ENCODE measurements at regions not wholly inside any gene's neighbourhood (a gene's known extent, or its start where the extent isn't known, plus 50 kb on each side); places are given as distances from the start of the nearest gene placed in this dataset.

DNA sequence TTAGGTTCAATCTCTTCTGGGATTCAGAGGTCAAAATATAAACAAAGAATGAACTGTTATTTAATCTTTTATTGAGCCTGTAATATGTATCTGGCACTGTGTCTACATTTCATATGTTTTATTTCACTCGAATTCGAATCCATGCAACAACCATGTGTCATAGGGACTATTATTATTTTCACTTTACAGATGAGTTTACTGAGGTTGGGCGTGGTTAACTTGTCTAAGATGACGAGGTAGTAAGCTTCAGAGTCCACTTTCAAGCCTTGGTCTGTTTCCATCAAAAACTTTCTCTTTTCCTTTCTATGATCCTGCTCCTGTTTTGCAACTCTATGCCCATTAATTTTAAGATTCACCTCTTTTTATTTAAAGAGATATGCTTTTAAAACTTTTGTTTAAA lies 55.2 kb upstream of the DMAC1 start:
- DNase-seq: no peak

Data from CD4-positive, alpha-beta T cell treated with Interleukin-17A for 1 hour (primary cell).